GM23338 (cell line): ENCODE measurements at regions not wholly inside any gene's neighbourhood (a gene's known extent, or its start where the extent isn't known, plus 50 kb on each side); places are given as distances from the start of the nearest gene placed in this dataset.

ENCODE experiments used
- ATAC-seq: fragments of 200-7000 bp; cut with Tn5 transposase; 3 replicates; pipeline ENCODE4 v1.9.1; 2020
- DNase-seq: peaks from one replicate; pipeline ENCODE4 v3.0.0-alpha.2; 2015; ENCODE audit warnings: low spot score
- H2AFZ ChIP-seq: fragments of 200-600 bp; sonication (generic); 2 replicates; pipeline ENCODE4 v1.8.0; 2016; ENCODE audit warnings: antibody characterized with exemption, mild to moderate bottlenecking, moderate library complexity
- H3F3A ChIP-seq: fragments of 200-600 bp; sonication (generic); replicated peaks from 2 replicates; pipeline ENCODE4 v1.8.0; 2017; ENCODE audit warnings: antibody characterized with exemption, mixed run types, low read depth
- H3K27ac ChIP-seq: fragments of 200-600 bp; sonication (generic); 2 replicates; pipeline ENCODE4 v1.6.1; 2016; ENCODE audit warnings: low read depth
- H3K27me3 ChIP-seq: fragments of 200-600 bp; sonication (generic); 2 replicates; pipeline ENCODE4 v1.8.0; 2016; ENCODE audit warnings: mild to moderate bottlenecking, mixed run types, moderate library complexity; ENCODE audit not compliant: insufficient read depth
- H3K36me3 ChIP-seq: fragments of 200-600 bp; sonication (generic); 2 replicates; pipeline ENCODE4 v1.8.0; 2016; ENCODE audit warnings: mild to moderate bottlenecking; ENCODE audit not compliant: insufficient read depth
- H3K4me1 ChIP-seq: fragments of 200-600 bp; sonication (generic); 2 replicates; pipeline ENCODE4 v1.8.0; 2016; ENCODE audit warnings: mild to moderate bottlenecking, moderate library complexity; ENCODE audit not compliant: insufficient read depth
- H3K4me2 ChIP-seq: fragments of 200-600 bp; sonication (generic); 2 replicates; pipeline ENCODE4 v1.7.1; 2017; ENCODE audit warnings: mixed run types
- H3K4me3 ChIP-seq: fragments of 200-600 bp; sonication (generic); 2 replicates; pipeline ENCODE4 v1.6.1; 2016; ENCODE audit warnings: mixed run types
- H3K79me2 ChIP-seq: fragments of 200-600 bp; sonication (generic); replicated peaks from 2 replicates; pipeline ENCODE4 v1.8.0; 2017; ENCODE audit warnings: mild to moderate bottlenecking; ENCODE audit not compliant: insufficient read depth
- H3K9me2 ChIP-seq: fragments of 200-600 bp; sonication (generic); 2 replicates; pipeline ENCODE4 v1.8.0; 2017; ENCODE audit not compliant: insufficient read depth
- H4K20me1 ChIP-seq: fragments of 200-600 bp; sonication (generic); replicated peaks from 2 replicates; pipeline ENCODE4 v1.8.0; 2017; ENCODE audit warnings: mild to moderate bottlenecking; ENCODE audit not compliant: insufficient read depth
- H3K27ac Mint-ChIP-seq: 2 replicates; pipeline ENCODE4 v1.8.0; 2020; ENCODE audit warnings: inconsistent platforms, mild to moderate bottlenecking, moderate library complexity, mixed read lengths
- H3K27me3 Mint-ChIP-seq: 3 replicates; pipeline ENCODE4 v1.8.0; 2022; ENCODE audit warnings: low read depth, mild to moderate bottlenecking, moderate library complexity, mixed read lengths, inconsistent platforms; ENCODE audit not compliant: insufficient read depth, poor library complexity
- H3K36me3 Mint-ChIP-seq: 3 replicates; pipeline ENCODE4 v1.8.0; 2021; ENCODE audit warnings: low read depth, mild to moderate bottlenecking, inconsistent platforms, moderate library complexity, mixed read lengths
- H3K4me1 Mint-ChIP-seq: 3 replicates; pipeline ENCODE4 v1.8.0; 2020; ENCODE audit warnings: mild to moderate bottlenecking, inconsistent platforms, mixed read lengths
- H3K4me3 Mint-ChIP-seq: 3 replicates; pipeline ENCODE4 v1.8.0; 2021; ENCODE audit warnings: moderate library complexity, mild to moderate bottlenecking, inconsistent platforms, mixed read lengths
- H3K9me3 Mint-ChIP-seq: 3 replicates; pipeline ENCODE4 v1.8.0; 2020; ENCODE audit warnings: moderate library complexity, mild to moderate bottlenecking, inconsistent platforms, mixed read lengths
- CREB1 ChIP-seq: fragments of 250-450 bp; sonication (Bioruptor Pico); IDR thresholded peaks from 2 replicates; pipeline ENCODE4 v1.5.0; 2020; ENCODE audit warnings: low read depth, mild to moderate bottlenecking, moderate library complexity
- EZH2 ChIP-seq: fragments of 200-600 bp; sonication (generic); IDR thresholded peaks from one replicate; pipeline ENCODE4 v1.8.0; 2017; ENCODE audit warnings: antibody characterized with exemption, mild to moderate bottlenecking, low read depth; ENCODE audit not compliant: unreplicated experiment
- EZH2phosphoT487 ChIP-seq: fragments of 200-600 bp; sonication (generic); IDR thresholded peaks from one replicate; pipeline ENCODE4 v1.8.1; 2018; ENCODE audit warnings: antibody characterized with exemption; ENCODE audit not compliant: unreplicated experiment
- JUNB ChIP-seq: IDR thresholded peaks from one replicate; pipeline ENCODE4 v1.6.1; 2016; ENCODE audit warnings: antibody characterized with exemption; ENCODE audit not compliant: unreplicated experiment
- STAT1 ChIP-seq: IDR thresholded peaks from one replicate; pipeline ENCODE4 v1.6.1; 2016; ENCODE audit warnings: antibody characterized with exemption; ENCODE audit not compliant: unreplicated experiment
- ZNF114 ChIP-seq: fragments of 250-450 bp; sonication (Bioruptor Pico); IDR thresholded peaks from 2 replicates; pipeline ENCODE4 v1.5.0; 2020; ENCODE audit warnings: mild to moderate bottlenecking, moderate library complexity
- ZNF331 ChIP-seq: fragments of 250-450 bp; sonication (Bioruptor Pico); IDR thresholded peaks from 2 replicates; pipeline ENCODE4 v1.5.0; 2020; ENCODE audit warnings: low read depth, mild to moderate bottlenecking, moderate library complexity
- TF ChIP-seq, protein P1 (sequence below): fragments of 250-450 bp; sonication (Bioruptor Pico); IDR thresholded peaks from 2 replicates; pipeline ENCODE4 v1.5.0; 2020; ENCODE audit warnings: mild to moderate bottlenecking, moderate library complexity
- TF ChIP-seq, protein P2 (sequence below), 2 experiments: fragments of 200-600 bp in 1 of 2; sonication (generic) in 1 of 2; conservative IDR thresholded peaks; 2 replicates each; pipeline versions ENCODE4 v1.5.1 to v1.6.1; 2016 to 2017; ENCODE audit warnings: antibody characterized with exemption in 2 of 2, low read depth in 2 of 2, mild to moderate bottlenecking in 2 of 2, moderate library complexity in 1 of 2

- TF ChIP-seq, protein P1, sequence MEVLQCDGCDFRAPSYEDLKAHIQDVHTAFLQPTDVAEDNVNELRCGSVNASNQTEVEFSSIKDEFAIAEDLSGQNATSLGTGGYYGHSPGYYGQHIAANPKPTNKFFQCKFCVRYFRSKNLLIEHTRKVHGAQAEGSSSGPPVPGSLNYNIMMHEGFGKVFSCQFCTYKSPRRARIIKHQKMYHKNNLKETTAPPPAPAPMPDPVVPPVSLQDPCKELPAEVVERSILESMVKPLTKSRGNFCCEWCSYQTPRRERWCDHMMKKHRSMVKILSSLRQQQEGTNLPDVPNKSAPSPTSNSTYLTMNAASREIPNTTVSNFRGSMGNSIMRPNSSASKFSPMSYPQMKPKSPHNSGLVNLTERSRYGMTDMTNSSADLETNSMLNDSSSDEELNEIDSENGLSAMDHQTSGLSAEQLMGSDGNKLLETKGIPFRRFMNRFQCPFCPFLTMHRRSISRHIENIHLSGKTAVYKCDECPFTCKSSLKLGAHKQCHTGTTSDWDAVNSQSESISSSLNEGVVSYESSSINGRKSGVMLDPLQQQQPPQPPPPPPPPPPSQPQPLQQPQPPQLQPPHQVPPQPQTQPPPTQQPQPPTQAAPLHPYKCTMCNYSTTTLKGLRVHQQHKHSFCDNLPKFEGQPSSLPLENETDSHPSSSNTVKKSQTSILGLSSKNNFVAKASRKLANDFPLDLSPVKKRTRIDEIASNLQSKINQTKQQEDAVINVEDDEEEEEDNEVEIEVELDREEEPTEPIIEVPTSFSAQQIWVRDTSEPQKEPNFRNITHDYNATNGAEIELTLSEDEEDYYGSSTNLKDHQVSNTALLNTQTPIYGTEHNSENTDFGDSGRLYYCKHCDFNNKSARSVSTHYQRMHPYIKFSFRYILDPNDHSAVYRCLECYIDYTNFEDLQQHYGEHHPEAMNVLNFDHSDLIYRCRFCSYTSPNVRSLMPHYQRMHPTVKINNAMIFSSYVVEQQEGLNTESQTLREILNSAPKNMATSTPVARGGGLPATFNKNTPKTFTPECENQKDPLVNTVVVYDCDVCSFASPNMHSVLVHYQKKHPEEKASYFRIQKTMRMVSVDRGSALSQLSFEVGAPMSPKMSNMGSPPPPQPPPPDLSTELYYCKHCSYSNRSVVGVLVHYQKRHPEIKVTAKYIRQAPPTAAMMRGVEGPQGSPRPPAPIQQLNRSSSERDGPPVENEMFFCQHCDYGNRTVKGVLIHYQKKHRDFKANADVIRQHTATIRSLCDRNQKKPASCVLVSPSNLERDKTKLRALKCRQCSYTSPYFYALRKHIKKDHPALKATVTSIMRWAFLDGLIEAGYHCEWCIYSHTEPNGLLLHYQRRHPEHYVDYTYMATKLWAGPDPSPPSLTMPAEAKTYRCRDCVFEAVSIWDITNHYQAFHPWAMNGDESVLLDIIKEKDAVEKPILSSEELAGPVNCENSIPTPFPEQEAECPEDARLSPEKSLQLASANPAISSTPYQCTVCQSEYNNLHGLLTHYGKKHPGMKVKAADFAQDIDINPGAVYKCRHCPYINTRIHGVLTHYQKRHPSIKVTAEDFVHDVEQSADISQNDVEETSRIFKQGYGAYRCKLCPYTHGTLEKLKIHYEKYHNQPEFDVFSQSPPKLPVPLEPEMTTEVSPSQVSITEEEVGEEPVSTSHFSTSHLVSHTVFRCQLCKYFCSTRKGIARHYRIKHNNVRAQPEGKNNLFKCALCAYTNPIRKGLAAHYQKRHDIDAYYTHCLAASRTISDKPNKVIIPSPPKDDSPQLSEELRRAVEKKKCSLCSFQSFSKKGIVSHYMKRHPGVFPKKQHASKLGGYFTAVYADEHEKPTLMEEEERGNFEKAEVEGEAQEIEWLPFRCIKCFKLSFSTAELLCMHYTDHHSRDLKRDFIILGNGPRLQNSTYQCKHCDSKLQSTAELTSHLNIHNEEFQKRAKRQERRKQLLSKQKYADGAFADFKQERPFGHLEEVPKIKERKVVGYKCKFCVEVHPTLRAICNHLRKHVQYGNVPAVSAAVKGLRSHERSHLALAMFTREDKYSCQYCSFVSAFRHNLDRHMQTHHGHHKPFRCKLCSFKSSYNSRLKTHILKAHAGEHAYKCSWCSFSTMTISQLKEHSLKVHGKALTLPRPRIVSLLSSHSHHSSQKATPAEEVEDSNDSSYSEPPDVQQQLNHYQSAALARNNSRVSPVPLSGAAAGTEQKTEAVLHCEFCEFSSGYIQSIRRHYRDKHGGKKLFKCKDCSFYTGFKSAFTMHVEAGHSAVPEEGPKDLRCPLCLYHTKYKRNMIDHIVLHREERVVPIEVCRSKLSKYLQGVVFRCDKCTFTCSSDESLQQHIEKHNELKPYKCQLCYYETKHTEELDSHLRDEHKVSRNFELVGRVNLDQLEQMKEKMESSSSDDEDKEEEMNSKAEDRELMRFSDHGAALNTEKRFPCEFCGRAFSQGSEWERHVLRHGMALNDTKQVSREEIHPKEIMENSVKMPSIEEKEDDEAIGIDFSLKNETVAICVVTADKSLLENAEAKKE (CRISPR knock-in tag): no peak
- no peak for TF ChIP-seq ZNF331
- TF ChIP-seq EZH2phosphoT487: no peak
- no peak for TF ChIP-seq CREB1 (CRISPR knock-in tag)
- no peak for TF ChIP-seq ZNF114 (CRISPR knock-in tag)
- TF ChIP-seq STAT1: no peak
- no peak for TF ChIP-seq JUNB
Observed at GRCh38 chr3:166270429-166270828, 433.2 kb upstream of the BCHE start (continued).

DNA sequence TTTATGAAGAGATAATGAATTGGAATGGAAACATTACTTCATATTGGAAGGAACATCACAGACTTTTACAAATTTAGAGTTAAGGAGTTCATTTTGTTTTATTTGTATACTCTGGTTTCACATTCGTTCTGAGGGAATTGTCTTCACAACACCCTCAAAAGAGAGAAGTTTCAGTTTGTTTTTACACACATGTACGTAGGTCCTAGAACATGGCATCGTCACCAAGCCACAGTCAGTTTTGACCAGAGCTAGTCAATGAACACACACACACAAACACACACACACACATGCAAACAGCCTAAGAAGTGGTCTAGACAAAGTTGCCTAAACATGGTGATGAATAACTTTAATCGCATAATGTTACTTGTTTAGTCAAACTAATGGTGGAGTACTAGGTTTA, 427.9 kb upstream of the BCHE start:
- Mint-ChIP-seq H3K4me1 (no peaks in the 10 kb centered on the region), H3K36me3 (no peaks in the 10 kb centered on the region), H3K4me3 (no peak overlapping the region), H3K27me3 (no peaks in the 10 kb centered on the region), H3K27ac (no peak overlapping the region), H3K9me3 (no peaks in the 10 kb centered on the region)
- Histone ChIP-seq H4K20me1 (no peaks in the 10 kb centered on the region), H3K27ac (no peak overlapping the region), H3K4me3 (no peak overlapping the region), H3K4me1 (no peaks in the 10 kb centered on the region), H3K79me2 (no peaks in the 10 kb centered on the region), H3K36me3 (no peaks in the 10 kb centered on the region), H3K9me2 (no peaks in the 10 kb centered on the region), H3K4me2 (no peak overlapping the region), H3F3A (no peaks in the 10 kb centered on the region), H2AFZ (no peak overlapping the region), H3K27me3 (no peaks in the 10 kb centered on the region)
- no peak for ATAC-seq
- no peak for DNase-seq
- TF ChIP-seq, protein P2, sequence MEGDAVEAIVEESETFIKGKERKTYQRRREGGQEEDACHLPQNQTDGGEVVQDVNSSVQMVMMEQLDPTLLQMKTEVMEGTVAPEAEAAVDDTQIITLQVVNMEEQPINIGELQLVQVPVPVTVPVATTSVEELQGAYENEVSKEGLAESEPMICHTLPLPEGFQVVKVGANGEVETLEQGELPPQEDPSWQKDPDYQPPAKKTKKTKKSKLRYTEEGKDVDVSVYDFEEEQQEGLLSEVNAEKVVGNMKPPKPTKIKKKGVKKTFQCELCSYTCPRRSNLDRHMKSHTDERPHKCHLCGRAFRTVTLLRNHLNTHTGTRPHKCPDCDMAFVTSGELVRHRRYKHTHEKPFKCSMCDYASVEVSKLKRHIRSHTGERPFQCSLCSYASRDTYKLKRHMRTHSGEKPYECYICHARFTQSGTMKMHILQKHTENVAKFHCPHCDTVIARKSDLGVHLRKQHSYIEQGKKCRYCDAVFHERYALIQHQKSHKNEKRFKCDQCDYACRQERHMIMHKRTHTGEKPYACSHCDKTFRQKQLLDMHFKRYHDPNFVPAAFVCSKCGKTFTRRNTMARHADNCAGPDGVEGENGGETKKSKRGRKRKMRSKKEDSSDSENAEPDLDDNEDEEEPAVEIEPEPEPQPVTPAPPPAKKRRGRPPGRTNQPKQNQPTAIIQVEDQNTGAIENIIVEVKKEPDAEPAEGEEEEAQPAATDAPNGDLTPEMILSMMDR (conservative IDR thresholded peaks at IDR 0.05; ENCODE audit: low read depth in 2 of 2): no peak
- TF ChIP-seq STAT1 (no peak), EZH2phosphoT487 (no peak), EZH2 (no peak)
- TF ChIP-seq, protein P1 (CRISPR knock-in tag): no peak
